PC-9 (cell line): ENCODE measurements at regions not wholly inside any gene's neighbourhood (a gene's known extent, or its start where the extent isn't known, plus 50 kb on each side); places are given as distances from the start of the nearest gene placed in this dataset.
"Not testable (repeated sequence)": the region's sequence is repeated elsewhere in the genome, so short reads cannot be mapped to it uniquely, and the experiment has no call there.

Experiments used
- BruUV-seq: library from RNA; stranded (reverse); fragments of 400-500 nt; replicated peaks from 2 replicates; lab custom pipeline; 2021; lab: Mats Ljungman, UMichigan
- CTCF ChIA-PET: fragments of 300-600 bp; sonication (Branson Sonifier 250); formaldehyde crosslinking; loops from one replicate; lab custom pipeline; 2022; ENCODE audit warnings: antibody characterized with exemption; lab: Charles Lee
- POLR2A ChIA-PET: fragments of 300-600 bp; sonication (Branson Sonifier 250); formaldehyde crosslinking; loops from one replicate; lab custom pipeline; 2022; ENCODE audit warnings: antibody characterized with exemption; ENCODE audit not compliant: unreplicated experiment; lab: Charles Lee
- DNase-seq, 2 experiments: peaks; one replicate each; pipeline versions ENCODE4 v3.0.0 to v3.0.0-alpha.2; 2015 to 2022; ENCODE audit warnings: mixed read lengths in 1 of 2
- H2AFZ ChIP-seq: fragments of 200-600 bp; sonication (generic); 2 replicates; pipeline ENCODE4 v1.8.1; 2017; ENCODE audit warnings: antibody characterized with exemption
- H3F3A ChIP-seq: fragments of 200-600 bp; sonication (generic); 2 replicates; pipeline ENCODE4 v1.8.1; 2017; ENCODE audit warnings: antibody characterized with exemption, mild to moderate bottlenecking, low read depth; ENCODE audit not compliant: insufficient read depth
- H3K27ac ChIP-seq: fragments of 200-600 bp; sonication (generic); 2 replicates; pipeline ENCODE4 v1.6.1; 2016; ENCODE audit warnings: mixed run types
- H3K27me3 ChIP-seq: fragments of 200-600 bp; sonication (generic); 2 replicates; pipeline ENCODE4 v1.6.1; 2016; ENCODE audit warnings: low read depth, mixed run types; ENCODE audit not compliant: insufficient read depth
- H3K36me3 ChIP-seq: fragments of 200-600 bp; sonication (generic); 2 replicates; pipeline ENCODE4 v1.6.1; 2016; ENCODE audit warnings: low read depth, mixed run types
- H3K4me1 ChIP-seq: fragments of 200-600 bp; sonication (generic); replicated peaks from 2 replicates; pipeline ENCODE4 v1.6.1; 2016; ENCODE audit warnings: mixed run types; ENCODE audit not compliant: insufficient read depth
- H3K4me2 ChIP-seq: fragments of 200-600 bp; sonication (generic); 2 replicates; pipeline ENCODE4 v1.6.1; 2017; ENCODE audit warnings: mixed run types
- H3K4me3 ChIP-seq: fragments of 200-600 bp; sonication (generic); 2 replicates; pipeline ENCODE4 v1.6.1; 2016; ENCODE audit warnings: mixed run types
- H3K79me2 ChIP-seq: fragments of 200-600 bp; sonication (generic); 2 replicates; pipeline ENCODE4 v1.6.1; 2017; ENCODE audit warnings: low read depth, mixed run types
- H3K9me2 ChIP-seq: fragments of 200-600 bp; sonication (generic); 2 replicates; pipeline ENCODE4 v1.8.1; 2017; ENCODE audit warnings: mild to moderate bottlenecking; ENCODE audit not compliant: insufficient read depth
- H3K9me3 ChIP-seq: fragments of 200-600 bp; sonication (generic); 2 replicates; pipeline ENCODE4 v1.8.1; 2016; ENCODE audit warnings: low read depth; ENCODE audit not compliant: insufficient read depth
- H4K20me1 ChIP-seq: fragments of 200-600 bp; sonication (generic); 2 replicates; pipeline ENCODE4 v1.8.1; 2017; ENCODE audit not compliant: insufficient read depth
- CTCF ChIP-seq: fragments of 200-600 bp; sonication (generic); conservative IDR thresholded peaks from 2 replicates; pipeline ENCODE4 v1.6.1; 2017; ENCODE audit warnings: mixed run types, antibody characterized with exemption, mild to moderate bottlenecking, moderate library complexity
- EZH2 ChIP-seq: fragments of 200-600 bp; sonication (generic); IDR thresholded peaks from 2 replicates; pipeline ENCODE4 v1.8.0; 2017; ENCODE audit warnings: antibody characterized with exemption, low read depth
- intact Hi-C: fragments of 100-400 bp; cut with micrococcal nuclease; formaldehyde crosslinking; loops from one replicate; pipeline ENCODE4 v1.10.0; 2022; ENCODE audit not compliant: unreplicated experiment

- Histone ChIP-seq H3K27ac (no peak overlapping the region), H3K4me3 (no peak overlapping the region), H3K27me3 (no peaks in the 10 kb centered on the region), H4K20me1 (no peaks in the 10 kb centered on the region), H3K79me2 (no peaks in the 10 kb centered on the region), H3K36me3 (no peaks in the 10 kb centered on the region), H2AFZ (no peak overlapping the region), H3K4me1 (no peaks in the 10 kb centered on the region), H3F3A (no peaks in the 10 kb centered on the region), H3K9me3 (no peaks in the 10 kb centered on the region), H3K9me2 (no peaks in the 10 kb centered on the region), H3K4me2 (no peak overlapping the region)
- intact Hi-C loops: no loop called here
- DNase-seq: no peak
- CTCF ChIA-PET: no interaction called here
- POLR2A ChIA-PET: no interaction called here
- TF ChIP-seq EZH2 (no peak), CTCF (no peak)
- BruUV-seq: no TSS peak
Measured at GRCh38 chr1:82141390-82141789, 340.7 kb downstream of the ADGRL2 start.

- Histone ChIP-seq H3K9me2 (no peaks in the 10 kb centered on the region), H3K4me1 (no peaks in the 10 kb centered on the region), H3K36me3 (no peaks in the 10 kb centered on the region), H4K20me1 (no peaks in the 10 kb centered on the region), H2AFZ (no peak overlapping the region), H3K9me3 (no peaks in the 10 kb centered on the region), H3K27me3 (no peaks in the 10 kb centered on the region), H3K27ac (no peak overlapping the region), H3F3A (no peaks in the 10 kb centered on the region), H3K4me3 (no peak overlapping the region), H3K4me2 (no peak overlapping the region), H3K79me2 (no peaks in the 10 kb centered on the region)
- no peak for TF ChIP-seq EZH2
- no peak for TF ChIP-seq CTCF
- ChIA-PET POLR2A (no interaction called here), CTCF (no interaction called here)
- BruUV-seq: no TSS peak
- DNase-seq: no peak
- intact Hi-C loops: no loop called here
Measured at GRCh38 chr1:82139751-82140468, 339.2 kb downstream of the ADGRL2 start.

GRCh38 chr1:82136351-82136750 is 335.6 kb downstream of the ADGRL2 start:
- BruUV-seq, H3K9me3 ChIP-seq, H2AFZ ChIP-seq, H3K79me2 ChIP-seq, H3K36me3 ChIP-seq, H3K4me1 ChIP-seq, intact Hi-C loops, H3K9me2 ChIP-seq, POLR2A ChIA-PET, H3K27me3 ChIP-seq, H4K20me1 ChIP-seq, H3K4me3 ChIP-seq, H3K4me2 ChIP-seq, CTCF ChIA-PET, H3F3A ChIP-seq, H3K27ac ChIP-seq, DNase-seq: not testable (repeated sequence)

GRCh38 chr1:82125866-82126265 is 325.1 kb downstream of the ADGRL2 start:
- H3K9me2 ChIP-seq: peaks cover 4% of the 10 kb centered on the region; the same call in 1 of the 2 replicates
- no peaks in the 10 kb centered on the region for H3F3A ChIP-seq
- no peaks in the 10 kb centered on the region for H4K20me1 ChIP-seq
- no TSS peak for BruUV-seq
- ChIA-PET CTCF (no interaction called here), POLR2A (no interaction called here)
- intact Hi-C loops: no loop called here
- no peak for DNase-seq
- no peaks in the 10 kb centered on the region for H3K27me3 ChIP-seq
- no peak overlapping the region for H3K27ac ChIP-seq
- H3K79me2 ChIP-seq: no peaks in the 10 kb centered on the region
- H3K36me3 ChIP-seq: no peaks in the 10 kb centered on the region
- H3K9me3 ChIP-seq: no peaks in the 10 kb centered on the region
- H2AFZ ChIP-seq: no peak overlapping the region
- TF ChIP-seq CTCF: no peak
- TF ChIP-seq EZH2: no peak
- H3K4me1 ChIP-seq: no peaks in the 10 kb centered on the region
- H3K4me2 ChIP-seq: no peak overlapping the region
- H3K4me3 ChIP-seq: no peak overlapping the region
